ENCODE measurements at regions not wholly inside any gene's neighbourhood (a gene's known extent, or its start where the extent isn't known, plus 50 kb on each side); places are given as distances from the start of the nearest gene placed in this dataset.

DNA sequence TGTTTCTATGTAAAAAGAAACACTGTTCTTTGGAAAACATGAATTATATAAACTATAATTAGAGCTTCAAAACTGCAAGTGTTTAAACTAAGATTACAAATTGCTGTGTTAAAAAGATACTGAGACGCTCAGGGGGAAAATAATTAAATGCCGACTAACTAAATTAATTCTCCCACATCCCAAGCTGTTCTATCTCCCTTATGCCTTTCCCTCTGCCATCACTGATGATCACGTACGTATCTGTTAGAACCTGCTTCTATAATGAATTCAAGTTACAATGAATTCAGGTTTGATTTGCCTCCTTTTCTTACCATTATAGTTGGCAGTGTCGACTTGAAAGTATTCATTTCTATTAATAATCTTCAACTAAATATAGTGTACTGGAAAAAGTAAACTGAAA is 349.9 kb upstream of the CDH6 start:
- H3K4me3 ChIP-seq, result no peak overlapping the region
- no peaks in the 10 kb centered on the region for H4K20me1 ChIP-seq

GRCh38 chr5:30839956-30840355 is 353.5 kb upstream of the CDH6 start:
- TF ChIP-seq Cebpa-rat (IDR thresholded peaks at IDR 0.05), result no peak
- Histone ChIP-seq H4K20me1 (no peaks in the 10 kb centered on the region), H3K9ac (no peak overlapping the region), H3K27me3 (no peaks in the 10 kb centered on the region), H3K4me1 (peaks cover 38% of the 10 kb centered on the region), H3K36me3 (no peaks in the 10 kb centered on the region), H3K4me3 (no peak overlapping the region), H3K4me2 (peak overlapping the region; percentile 32), H3K27ac (peak overlapping the region; percentile 67), H3K9me3 (0 out of 2 replicates have a peak, but pooled peaks cover 4% of the 10 kb centered on the region)

More for the DNA sequence above, 349.9 kb upstream of the CDH6 start:
- H3K9ac ChIP-seq, result no peak overlapping the region
- no peak overlapping the region for H3K27ac ChIP-seq
- no peak for TF ChIP-seq Cebpa-rat (IDR thresholded peaks at IDR 0.05)
- peaks cover 30% of the 10 kb centered on the region for H3K4me1 ChIP-seq
- no peak overlapping the region for H3K4me2 ChIP-seq
- no peaks in the 10 kb centered on the region for H3K36me3 ChIP-seq
- no peaks in the 10 kb centered on the region for H3K27me3 ChIP-seq
- H3K9me3 ChIP-seq, result no peaks in the 10 kb centered on the region

GRCh38 chr5:30838936-30839496 is 354.5 kb upstream of the CDH6 start:
- Histone ChIP-seq H3K27me3 (no peaks in the 10 kb centered on the region), H3K4me2 (peak overlapping the region; percentile 32), H3K36me3 (no peaks in the 10 kb centered on the region), H3K4me3 (no peak overlapping the region), H3K9me3 (0 out of 2 replicates have a peak, but pooled peaks cover 8% of the 10 kb centered on the region), H3K9ac (no peak overlapping the region), H3K4me1 (peaks cover 38% of the 10 kb centered on the region), H3K27ac (peak overlapping the region; percentile 67), H4K20me1 (no peaks in the 10 kb centered on the region)
- no peak for TF ChIP-seq Cebpa-rat (IDR thresholded peaks at IDR 0.05)

DNA sequence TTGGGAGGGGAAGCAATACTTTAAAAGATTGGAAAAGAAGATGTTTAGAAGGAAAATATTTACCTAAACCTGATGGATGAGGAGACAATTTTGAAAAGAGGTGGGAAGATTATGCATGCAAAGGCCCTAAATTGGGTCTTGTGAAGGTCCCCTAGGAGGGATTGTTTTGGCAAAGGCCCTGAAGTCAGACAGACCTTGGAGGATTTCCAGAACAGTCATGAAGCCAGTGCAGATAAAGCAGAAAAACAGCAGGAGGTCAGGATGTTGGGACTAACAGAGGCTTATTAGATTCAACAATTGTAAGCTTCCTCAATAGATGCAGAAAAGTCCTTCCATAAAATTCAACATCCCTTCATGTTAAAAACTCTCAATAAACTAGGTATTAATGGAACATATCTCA is 361.0 kb upstream of the CDH6 start:
- Histone ChIP-seq H3K4me3 (no peak overlapping the region), H3K36me3 (no peaks in the 10 kb centered on the region), H3K27me3 (no peaks in the 10 kb centered on the region), H4K20me1 (no peaks in the 10 kb centered on the region), H3K27ac (no peak overlapping the region), H3K9me3 (peaks cover 13% of the 10 kb centered on the region; the same call in 1 of the 2 replicates), H3K4me2 (no peak overlapping the region), H3K4me1 (no peaks in the 10 kb centered on the region), H3K9ac (no peak overlapping the region)
- TF ChIP-seq Cebpa-rat (IDR thresholded peaks at IDR 0.05), result no peak

DNA sequence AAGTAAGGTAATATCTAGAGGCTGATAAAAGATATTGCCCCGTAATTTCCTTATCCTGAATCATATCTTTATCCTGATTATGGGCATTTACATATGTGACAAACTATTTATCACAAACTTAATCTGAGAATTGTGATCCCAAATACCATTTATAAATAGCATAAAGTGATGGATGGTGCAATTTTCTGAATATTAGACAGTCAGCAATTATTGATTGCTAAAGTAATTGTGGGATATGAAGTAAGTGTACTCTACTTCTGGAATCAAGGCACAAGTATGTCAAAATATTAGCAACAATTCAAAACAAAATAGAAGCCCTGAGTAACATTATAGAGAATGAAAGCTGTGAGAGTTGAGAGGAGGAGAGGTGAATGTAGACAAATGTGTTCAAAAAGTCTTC is 361.9 kb upstream of the CDH6 start:
- no peak overlapping the region for H3K4me2 ChIP-seq
- no peaks in the 10 kb centered on the region for H4K20me1 ChIP-seq
- no peak for TF ChIP-seq Cebpa-rat (IDR thresholded peaks at IDR 0.05)
- H3K27ac ChIP-seq, result no peak overlapping the region
- no peaks in the 10 kb centered on the region for H3K27me3 ChIP-seq
- H3K4me3 ChIP-seq, result no peak overlapping the region
- no peaks in the 10 kb centered on the region for H3K4me1 ChIP-seq
- no peak overlapping the region for H3K9ac ChIP-seq
- no peaks in the 10 kb centered on the region for H3K36me3 ChIP-seq
- H3K9me3 ChIP-seq, result peaks cover 9% of the 10 kb centered on the region; the same call in 1 of the 2 replicates

DNA sequence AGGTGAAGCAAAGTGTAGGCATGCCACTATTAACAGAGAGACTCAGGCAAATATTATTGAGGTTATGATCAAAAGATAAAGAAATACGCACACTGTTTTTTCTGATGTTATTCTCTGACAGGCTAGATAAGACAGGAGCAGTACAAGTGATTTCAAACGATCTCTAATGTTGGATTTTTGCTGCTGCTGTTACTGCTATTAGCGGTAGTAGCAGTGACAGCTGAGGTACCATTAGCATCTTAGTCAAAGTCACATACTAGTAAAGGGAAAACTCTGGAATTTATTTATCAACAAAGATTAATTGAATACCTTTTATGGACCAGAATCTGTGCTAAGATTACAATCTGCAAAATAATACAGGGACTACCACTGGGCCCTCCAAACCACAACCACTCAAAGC is 362.4 kb upstream of the CDH6 start:
- Histone ChIP-seq H4K20me1 (no peaks in the 10 kb centered on the region), H3K4me2 (no peak overlapping the region), H3K4me3 (no peak overlapping the region), H3K9me3 (peaks cover 9% of the 10 kb centered on the region; the same call in 1 of the 2 replicates), H3K4me1 (no peaks in the 10 kb centered on the region), H3K36me3 (no peaks in the 10 kb centered on the region), H3K9ac (no peak overlapping the region), H3K27me3 (no peaks in the 10 kb centered on the region), H3K27ac (no peak overlapping the region)
- TF ChIP-seq Cebpa-rat (IDR thresholded peaks at IDR 0.05), result no peak

GRCh38 chr5:30811298-30811697 is 382.2 kb upstream of the CDH6 start:
- H3K4me3 ChIP-seq, result no peak overlapping the region
- H3K4me1 ChIP-seq, result no peaks in the 10 kb centered on the region
- no peak overlapping the region for H3K27ac ChIP-seq
- no peaks in the 10 kb centered on the region for H4K20me1 ChIP-seq
- TF ChIP-seq Cebpa-rat (IDR thresholded peaks at IDR 0.05), result no peak
- H3K36me3 ChIP-seq, result no peaks in the 10 kb centered on the region
- H3K9me3 ChIP-seq, result no peaks in the 10 kb centered on the region
- H3K27me3 ChIP-seq, result no peaks in the 10 kb centered on the region
- H3K4me2 ChIP-seq, result no peak overlapping the region
- no peak overlapping the region for H3K9ac ChIP-seq

- Histone ChIP-seq H3K4me1 (no peaks in the 10 kb centered on the region), H3K9me3 (no peaks in the 10 kb centered on the region), H3K36me3 (no peaks in the 10 kb centered on the region), H3K27ac (no peak overlapping the region), H3K9ac (no peak overlapping the region), H3K4me3 (no peak overlapping the region), H4K20me1 (no peaks in the 10 kb centered on the region), H3K4me2 (no peak overlapping the region), H3K27me3 (no peaks in the 10 kb centered on the region)
- TF ChIP-seq Cebpa-rat (IDR thresholded peaks at IDR 0.05), result no peak
Measured at GRCh38 chr5:30809933-30810332, 383.6 kb upstream of the CDH6 start.

DNA sequence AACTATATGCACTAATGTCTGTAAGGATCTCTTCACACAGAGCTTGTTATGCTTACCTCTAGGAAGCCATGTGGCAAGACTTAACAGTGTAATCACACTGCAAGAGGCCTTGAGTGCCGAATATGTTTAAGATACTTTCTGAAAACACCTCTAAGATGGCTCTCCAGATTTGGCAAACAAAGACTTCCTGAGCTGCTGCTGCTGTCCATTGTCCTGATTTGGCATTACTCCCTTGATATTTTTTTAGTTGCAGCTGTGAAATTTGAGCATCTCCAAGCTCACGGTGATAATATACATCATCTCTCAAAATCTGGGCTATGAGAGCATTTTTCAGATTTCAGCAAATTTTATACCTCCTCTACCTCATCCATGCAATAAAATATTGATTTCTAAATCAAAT is 384.5 kb upstream of the CDH6 start:
- no peaks in the 10 kb centered on the region for H3K9me3 ChIP-seq
- no peaks in the 10 kb centered on the region for H3K4me1 ChIP-seq
- H3K27ac ChIP-seq, result no peak overlapping the region
- H3K36me3 ChIP-seq, result no peaks in the 10 kb centered on the region
- H3K4me3 ChIP-seq, result no peak overlapping the region
- no peak overlapping the region for H3K9ac ChIP-seq
- no peaks in the 10 kb centered on the region for H4K20me1 ChIP-seq
- H3K4me2 ChIP-seq, result no peak overlapping the region
- TF ChIP-seq Cebpa-rat (IDR thresholded peaks at IDR 0.05), result no peak
- H3K27me3 ChIP-seq, result no peaks in the 10 kb centered on the region

- no peak overlapping the region for H3K4me2 ChIP-seq
- H3K4me1 ChIP-seq, result no peaks in the 10 kb centered on the region
- H3K9me3 ChIP-seq, result no peaks in the 10 kb centered on the region
- H3K4me3 ChIP-seq, result no peak overlapping the region
- H4K20me1 ChIP-seq, result no peaks in the 10 kb centered on the region
- no peak overlapping the region for H3K27ac ChIP-seq
- no peaks in the 10 kb centered on the region for H3K36me3 ChIP-seq
- no peaks in the 10 kb centered on the region for H3K27me3 ChIP-seq
- no peak overlapping the region for H3K9ac ChIP-seq
- no peak for TF ChIP-seq Cebpa-rat (IDR thresholded peaks at IDR 0.05)
Measured at GRCh38 chr5:30804739-30805505, 388.6 kb upstream of the CDH6 start.

Measured in BLaER1 (cell line).